GM23248 (cell line): ENCODE measurements at regions not wholly inside any gene's neighbourhood (a gene's known extent, or its start where the extent isn't known, plus 50 kb on each side); places are given as distances from the start of the nearest gene placed in this dataset.

Experiments
- DNase-seq: peaks from one replicate; pipeline ENCODE4 v3.0.0-alpha.2; 2015
- H2AFZ ChIP-seq: fragments of 200-600 bp; sonication (generic); 2 replicates; pipeline ENCODE4 v1.6.1; 2016; ENCODE audit warnings: antibody characterized with exemption
- H3F3A ChIP-seq: fragments of 200-600 bp; sonication (generic); 2 replicates; pipeline ENCODE4 v1.6.1; 2016; ENCODE audit warnings: mild to moderate bottlenecking, antibody characterized with exemption, mixed run types; ENCODE audit not compliant: insufficient read depth
- H3K27ac ChIP-seq: fragments of 200-600 bp; sonication (generic); 2 replicates; pipeline ENCODE4 v1.5.1; 2016; ENCODE audit warnings: mild to moderate bottlenecking
- H3K27me3 ChIP-seq: fragments of 200-600 bp; sonication (generic); replicated peaks from 2 replicates; pipeline ENCODE4 v1.6.1; 2016; ENCODE audit warnings: mild to moderate bottlenecking; ENCODE audit not compliant: insufficient read depth
- H3K36me3 ChIP-seq: fragments of 200-600 bp; sonication (generic); 2 replicates; pipeline ENCODE4 v1.6.1; 2016; ENCODE audit warnings: low read depth, mild to moderate bottlenecking
- H3K4me1 ChIP-seq: fragments of 200-600 bp; sonication (generic); 2 replicates; pipeline ENCODE4 v1.6.1; 2016; ENCODE audit warnings: mild to moderate bottlenecking; ENCODE audit not compliant: insufficient read depth
- H3K4me2 ChIP-seq: fragments of 200-600 bp; sonication (generic); one replicate; pipeline ENCODE4 v1.6.1; 2016; ENCODE audit warnings: mild to moderate bottlenecking; ENCODE audit not compliant: unreplicated experiment
- H3K4me3 ChIP-seq: fragments of 200-600 bp; sonication (generic); 2 replicates; pipeline ENCODE4 v1.5.1; 2016; ENCODE audit warnings: mild to moderate bottlenecking
- H3K79me2 ChIP-seq: fragments of 200-600 bp; sonication (generic); 2 replicates; pipeline ENCODE4 v1.6.1; 2016; ENCODE audit warnings: mild to moderate bottlenecking; ENCODE audit not compliant: insufficient read depth
- H3K9ac ChIP-seq: fragments of 200-600 bp; sonication (generic); 2 replicates; pipeline ENCODE4 v1.6.1; 2016; ENCODE audit warnings: mild to moderate bottlenecking
- H3K9me2 ChIP-seq: fragments of 200-600 bp; sonication (generic); 2 replicates; pipeline ENCODE4 v1.6.1; 2016; ENCODE audit warnings: mixed run types, mild to moderate bottlenecking, moderate library complexity; ENCODE audit not compliant: insufficient read depth
- H3K9me3 ChIP-seq: fragments of 200-600 bp; sonication (generic); one replicate; pipeline ENCODE4 v1.6.1; 2017; ENCODE audit warnings: low read depth
- H4K20me1 ChIP-seq: fragments of 200-600 bp; sonication (generic); 2 replicates; pipeline ENCODE4 v1.6.0; 2016; ENCODE audit not compliant: insufficient read depth
- EZH2 ChIP-seq: fragments of 200-600 bp; sonication (generic); IDR thresholded peaks from 2 replicates; pipeline ENCODE4 v1.6.1; 2018; ENCODE audit warnings: antibody characterized with exemption, mild to moderate bottlenecking; ENCODE audit not compliant: insufficient read depth, poor library complexity, severe bottlenecking
- EZH2phosphoT487 ChIP-seq: fragments of 200-600 bp; sonication (generic); IDR thresholded peaks from 2 replicates; pipeline ENCODE4 v1.6.1; 2018; ENCODE audit warnings: antibody characterized with exemption, moderate library complexity, mild to moderate bottlenecking, low read depth; ENCODE audit not compliant: insufficient read depth
- WGBS, 2 experiments: methylation state at CpG; one replicate each; pipeline ENCODE4 v1.1.6; 2015 to 2017; ENCODE audit warnings: low lambda C conversion rate in 2 of 2, low coverage in 1 of 2; ENCODE audit errors: missing lambda C conversion rate in 2 of 2; 5-methylcytosine and 5-hydroxymethylcytosine counted together
- in situ Hi-C: fragments of 300-500 bp; cut with MboI; formaldehyde crosslinking; loops from 2 replicates; pipeline ENCODE4 v1.15.0; 2020

DNA sequence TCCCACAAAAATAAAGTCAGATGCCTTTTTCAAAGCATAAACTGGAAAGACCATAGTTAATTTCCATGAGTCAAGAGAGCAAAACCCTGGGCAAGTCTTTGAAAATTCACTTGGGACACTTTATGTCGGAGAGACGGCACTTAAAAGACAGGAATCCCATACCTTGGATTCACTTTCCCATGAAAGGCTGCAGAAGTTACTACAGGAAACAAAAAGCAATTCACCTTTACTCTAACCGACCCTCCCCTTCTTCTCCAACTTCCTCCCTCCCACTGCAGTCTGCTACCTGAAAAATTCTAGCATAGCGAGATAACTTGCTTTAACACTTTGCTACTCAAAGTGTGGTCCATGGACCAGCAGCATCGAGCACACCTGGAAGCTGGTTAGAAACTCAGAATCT is 539.1 kb upstream of the JAG1 start:
- no peak for TF ChIP-seq EZH2phosphoT487
- TF ChIP-seq EZH2: no peak
- no peaks in the 10 kb centered on the region for H4K20me1 ChIP-seq
- H3K9me3 ChIP-seq: no peaks in the 10 kb centered on the region
- H3K4me3 ChIP-seq: no peak overlapping the region
- H3K36me3 ChIP-seq: no peaks in the 10 kb centered on the region
- H2AFZ ChIP-seq: no peak overlapping the region
- 83 to 91% methylated on average over 5 of the region's 5 CpGs for WGBS, 2 experiments
- in situ Hi-C loops: no loop called here
- no peaks in the 10 kb centered on the region for H3K27me3 ChIP-seq
- no peaks in the 10 kb centered on the region for H3K9me2 ChIP-seq
- peaks cover 20% of the 10 kb centered on the region for H3F3A ChIP-seq
- peaks cover 25% of the 10 kb centered on the region for H3K4me1 ChIP-seq
- H3K4me2 ChIP-seq: no peak overlapping the region
- H3K79me2 ChIP-seq: no peaks in the 10 kb centered on the region
- no peak overlapping the region for H3K9ac ChIP-seq
- no peak overlapping the region for H3K27ac ChIP-seq
- DNase-seq: no peak

DNA sequence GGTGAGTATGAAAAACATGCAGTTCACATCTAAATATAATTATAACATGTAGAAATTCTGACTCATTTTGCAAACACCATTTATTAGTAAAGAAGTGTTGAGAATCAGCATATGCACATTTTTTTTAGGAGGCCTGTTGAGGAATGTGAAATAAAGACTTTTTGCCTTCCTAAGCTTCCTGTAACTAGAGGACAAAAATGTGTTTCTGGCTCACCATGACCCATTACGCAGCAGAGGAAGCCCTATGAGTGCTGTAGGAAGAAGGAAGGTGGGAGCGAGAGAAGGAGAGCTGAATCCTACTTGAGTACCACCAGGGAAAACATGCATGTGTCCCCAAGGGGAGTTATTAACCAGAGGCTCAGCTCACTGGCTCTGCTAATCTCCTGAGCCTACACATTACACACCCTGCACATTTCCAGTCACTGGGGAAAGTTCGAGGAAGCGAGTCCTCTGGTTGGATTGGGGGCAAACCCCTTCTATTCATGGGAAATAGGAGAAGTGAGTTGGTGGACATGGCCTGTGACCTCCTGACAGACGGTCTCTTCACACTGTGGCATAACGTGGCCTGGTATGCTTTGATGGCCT is 540.5 kb upstream of the JAG1 start:
- 85 to 88% methylated on average over 6 of the region's 6 CpGs for WGBS, 2 experiments
- Histone ChIP-seq H3K4me2 (no peak overlapping the region), H3K36me3 (no peaks in the 10 kb centered on the region), H2AFZ (no peak overlapping the region), H3K4me3 (no peak overlapping the region), H3F3A (peaks cover 10% of the 10 kb centered on the region; the same call in 1 of the 2 replicates), H4K20me1 (no peaks in the 10 kb centered on the region), H3K4me1 (peaks cover 16% of the 10 kb centered on the region), H3K9ac (no peak overlapping the region), H3K9me3 (no peaks in the 10 kb centered on the region), H3K27ac (no peak overlapping the region), H3K79me2 (no peaks in the 10 kb centered on the region), H3K27me3 (no peaks in the 10 kb centered on the region), H3K9me2 (no peaks in the 10 kb centered on the region)
- no peak for DNase-seq
- no peak for TF ChIP-seq EZH2
- no peak for TF ChIP-seq EZH2phosphoT487
- in situ Hi-C loops: no loop called here

DNA sequence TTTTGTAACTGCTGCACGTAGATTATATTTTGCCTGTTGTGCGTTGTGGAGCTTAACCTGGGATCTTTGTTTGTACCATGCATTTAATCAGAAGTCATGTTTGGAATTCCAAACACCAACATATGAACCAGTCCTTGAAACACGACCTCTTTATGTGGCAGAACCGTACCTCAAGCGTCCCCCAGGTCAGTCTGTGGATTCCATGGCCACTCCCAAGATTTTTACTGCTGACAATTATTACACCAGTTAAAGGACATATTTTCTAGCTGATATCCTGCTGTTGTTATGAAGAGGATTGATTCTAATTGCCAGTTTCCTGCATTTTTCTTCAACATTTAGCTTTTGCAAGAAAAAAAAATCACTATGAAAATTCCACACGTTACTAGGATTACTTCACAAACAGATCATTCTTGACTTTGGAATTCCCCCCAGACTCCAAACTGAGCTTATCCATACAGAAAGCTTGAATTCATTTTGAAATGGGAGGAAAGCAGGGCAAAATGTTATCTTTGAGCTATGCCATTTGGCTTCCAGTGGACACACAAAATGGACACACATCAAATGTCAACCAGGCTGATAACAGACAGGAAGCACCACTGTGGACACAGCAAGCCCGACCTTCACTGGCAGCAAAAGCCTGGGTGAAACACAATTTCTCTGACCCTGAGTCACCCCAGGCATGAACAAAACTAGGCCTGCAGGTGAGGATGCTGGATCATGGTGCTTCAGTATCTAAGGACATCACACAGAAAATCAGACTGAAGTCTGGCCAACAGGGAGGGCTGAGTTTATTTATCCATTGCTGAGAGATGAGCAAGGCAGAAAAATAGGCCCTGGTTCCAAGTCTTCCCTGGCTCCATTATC is 542.9 kb upstream of the JAG1 start:
- Histone ChIP-seq H3K36me3 (no peaks in the 10 kb centered on the region), H3K4me1 (peaks cover 16% of the 10 kb centered on the region), H3K4me3 (no peak overlapping the region), H4K20me1 (no peaks in the 10 kb centered on the region), H3F3A (peaks cover 10% of the 10 kb centered on the region; the same call in 1 of the 2 replicates), H2AFZ (no peak overlapping the region), H3K9ac (no peak overlapping the region), H3K9me2 (no peaks in the 10 kb centered on the region), H3K4me2 (no peak overlapping the region), H3K27ac (peak overlapping the region; percentile 13), H3K27me3 (no peaks in the 10 kb centered on the region), H3K9me3 (no peaks in the 10 kb centered on the region), H3K79me2 (no peaks in the 10 kb centered on the region)
- TF ChIP-seq EZH2phosphoT487 (no peak), EZH2 (no peak)
- 68 to 71% methylated on average over 7 of the region's 7 CpGs for WGBS, 2 experiments
- in situ Hi-C loops: no loop called here
- peak; percentile 35 for DNase-seq

DNA sequence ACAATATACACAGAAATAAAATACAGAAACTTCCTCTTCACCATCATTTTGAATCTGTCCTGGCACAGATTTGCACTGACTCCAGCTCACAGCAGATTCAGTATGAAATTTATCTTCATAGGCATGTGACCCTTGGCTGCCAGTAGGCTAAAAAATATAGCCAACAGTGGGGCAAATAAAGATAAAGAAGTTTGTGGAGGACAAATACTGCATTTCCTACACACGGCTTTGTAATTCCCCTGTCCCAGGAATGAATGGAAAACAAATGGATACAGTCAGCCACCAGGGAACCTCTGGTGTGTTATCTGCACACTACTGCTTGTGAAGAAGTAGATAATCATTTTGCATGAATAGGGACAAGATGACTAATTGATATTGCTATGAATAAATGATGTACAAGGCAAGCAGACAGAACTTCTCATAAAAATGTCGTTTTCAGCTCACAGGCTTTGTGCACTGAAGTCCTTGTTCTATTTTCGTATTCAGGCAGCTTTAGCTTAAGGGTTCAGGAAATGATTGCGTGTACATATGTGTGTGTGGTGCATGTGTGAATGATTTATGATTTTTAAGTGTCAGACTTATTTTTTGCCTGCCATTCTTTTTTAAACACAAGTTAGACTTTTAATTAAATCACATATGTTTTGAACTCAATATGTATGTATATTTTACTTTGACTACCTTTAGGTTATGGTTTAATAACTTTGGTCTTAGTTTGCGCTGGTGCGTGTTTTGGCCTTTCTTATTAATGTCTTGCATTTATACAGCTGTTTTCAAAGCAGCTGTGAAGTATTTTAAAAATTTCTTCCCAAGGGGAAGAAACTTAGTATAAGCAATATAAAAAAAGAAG is 543.8 kb upstream of the JAG1 start:
- H3K9me3 ChIP-seq: no peaks in the 10 kb centered on the region
- no peak overlapping the region for H3K4me2 ChIP-seq
- H3K9ac ChIP-seq: no peak overlapping the region
- no peaks in the 10 kb centered on the region for H4K20me1 ChIP-seq
- peaks cover 10% of the 10 kb centered on the region; the same call in 1 of the 2 replicates for H3F3A ChIP-seq
- H2AFZ ChIP-seq: no peak overlapping the region
- H3K27me3 ChIP-seq: no peaks in the 10 kb centered on the region
- H3K27ac ChIP-seq: peak overlapping the region; percentile 13; the same call in 1 of the 2 replicates
- H3K4me1 ChIP-seq: peaks cover 16% of the 10 kb centered on the region
- in situ Hi-C loops: no loop called here
- WGBS, 2 experiments: 74% methylated on average over 6 of the region's 6 CpGs
- no peak overlapping the region for H3K4me3 ChIP-seq
- H3K36me3 ChIP-seq: no peaks in the 10 kb centered on the region
- TF ChIP-seq EZH2: no peak
- TF ChIP-seq EZH2phosphoT487: no peak
- H3K79me2 ChIP-seq: no peaks in the 10 kb centered on the region
- no peak for DNase-seq
- no peaks in the 10 kb centered on the region for H3K9me2 ChIP-seq
